Dermis microvascular lymphatic vessel endothelial cell (primary cell): ENCODE measurements at regions not wholly inside any gene's neighbourhood (a gene's known extent, or its start where the extent isn't known, plus 50 kb on each side); places are given as distances from the start of the nearest gene placed in this dataset.
A peak's percentile ranks its signal among the peaks of the same experiment; 100 is the strongest.

Source experiments
- DNase-seq, 2 donors: peaks; one replicate each; pipeline versions ENCODE4 v3.0.0 to v3.0.0-alpha.2; 2010; ENCODE audit warnings: low read depth in 2 of 2

- no peak for DNase-seq
These were observed 168.1 kb upstream of the NOVA1 start for GRCh38 chr14:26765768-26766520.

- DNase-seq, result no peak
These were observed 168.9 kb upstream of the NOVA1 start for GRCh38 chr14:26766726-26767125.

GRCh38 chr14:26773906-26774593 is 176.2 kb upstream of the NOVA1 start:
- peak; percentile 11 to 73 for DNase-seq

- peak in 1 of 2 donors; percentile 30 for DNase-seq
These were observed 178.1 kb upstream of the NOVA1 start for GRCh38 chr14:26775765-26776563.

- DNase-seq, result no peak
These were observed 193.4 kb upstream of the NOVA1 start for GRCh38 chr14:26791117-26791806.

- DNase-seq, result no peak
These were observed 196.9 kb upstream of the NOVA1 start for GRCh38 chr14:26794731-26795130.

- DNase-seq, result no peak
These were observed 210.6 kb upstream of the NOVA1 start for GRCh38 chr14:26808407-26808806.

GRCh38 chr14:26810631-26811030 is 212.8 kb upstream of the NOVA1 start:
- DNase-seq, result no peak

GRCh38 chr14:26811756-26812305 is 214.0 kb upstream of the NOVA1 start:
- no peak for DNase-seq

GRCh38 chr14:26820138-26820537 is 222.3 kb upstream of the NOVA1 start:
- DNase-seq, result no peak

GRCh38 chr14:26820572-26820971 is 222.7 kb upstream of the NOVA1 start:
- no peak for DNase-seq

- no peak for DNase-seq
These were observed 230.9 kb upstream of the NOVA1 start for GRCh38 chr14:26828741-26829140.

GRCh38 chr14:26833621-26834176 is 235.9 kb upstream of the NOVA1 start:
- DNase-seq, result no peak

- no peak for DNase-seq
These were observed 238.2 kb upstream of the NOVA1 start for GRCh38 chr14:26835979-26836570.

GRCh38 chr14:26839481-26839880 is 241.6 kb upstream of the NOVA1 start:
- no peak for DNase-seq

- DNase-seq, result no peak
These were observed 243.5 kb upstream of the NOVA1 start for GRCh38 chr14:26841326-26841725.

GRCh38 chr14:26841920-26842741 is 244.3 kb upstream of the NOVA1 start:
- DNase-seq, result no peak

GRCh38 chr14:26845151-26845818 is 247.5 kb upstream of the NOVA1 start:
- DNase-seq, result no peak

GRCh38 chr14:26846388-26846787 is 248.6 kb upstream of the NOVA1 start:
- no peak for DNase-seq
